Bronchial epithelial cell (primary cell): ENCODE measurements at regions not wholly inside any gene's neighbourhood (a gene's known extent, or its start where the extent isn't known, plus 50 kb on each side); places are given as distances from the start of the nearest gene placed in this dataset.

Source experiments
- DNase-seq: peaks from one replicate; pipeline ENCODE4 v3.0.0-alpha.2; 2010; ENCODE audit warnings: low read depth
- FAIRE-seq: peaks from 2 replicates; lab custom pipeline; 2011; peaks lifted over from hg19 to GRCh38; lab: Jason Lieb, UNC
- H3K27me3 ChIP-seq: 2 replicates; pipeline ENCODE4 v1.5.1; 2011; ENCODE audit warnings: low read length; ENCODE audit not compliant: control insufficient read depth, insufficient read depth
- H3K36me3 ChIP-seq: 2 replicates; pipeline ENCODE4 v1.5.1; 2011; ENCODE audit warnings: low read length; ENCODE audit not compliant: control insufficient read depth, insufficient read depth
- H3K4me3 ChIP-seq: 2 replicates; pipeline ENCODE4 v1.5.1; 2011; ENCODE audit warnings: mild to moderate bottlenecking, low read depth, low read length, control low read depth
- TF ChIP-seq, protein P1 (sequence below): IDR thresholded peaks from 2 replicates; pipeline ENCODE4 v1.5.1; 2011; ENCODE audit warnings: mild to moderate bottlenecking, moderate library complexity, low read length, control low read depth, inconsistent platforms; ENCODE audit not compliant: insufficient read depth, severe bottlenecking

DNA sequence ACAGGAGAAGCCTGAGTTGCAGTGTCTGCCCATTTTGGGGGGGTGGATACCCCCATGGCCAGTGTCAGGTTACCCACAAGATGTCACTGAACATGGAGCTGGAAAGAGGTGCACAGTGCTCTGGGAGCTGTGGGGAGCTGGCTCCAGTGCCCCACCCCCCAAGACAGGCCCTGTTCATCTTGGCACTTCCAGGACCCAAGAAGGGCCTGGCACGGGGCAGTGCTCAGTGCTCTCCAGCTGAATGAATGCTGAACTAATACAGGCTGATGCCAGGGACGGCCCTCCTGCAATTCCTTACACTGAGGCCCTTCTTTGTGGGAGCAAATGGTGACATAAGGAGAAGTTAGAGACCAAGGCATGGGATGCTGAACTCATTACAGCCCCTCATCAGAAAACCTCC is 163.4 kb upstream of the GLI2 start:
- Histone ChIP-seq H3K4me3 (no peak overlapping the region), H3K27me3 (no peaks in the 10 kb centered on the region), H3K36me3 (no peaks in the 10 kb centered on the region)
- TF ChIP-seq, protein P1, sequence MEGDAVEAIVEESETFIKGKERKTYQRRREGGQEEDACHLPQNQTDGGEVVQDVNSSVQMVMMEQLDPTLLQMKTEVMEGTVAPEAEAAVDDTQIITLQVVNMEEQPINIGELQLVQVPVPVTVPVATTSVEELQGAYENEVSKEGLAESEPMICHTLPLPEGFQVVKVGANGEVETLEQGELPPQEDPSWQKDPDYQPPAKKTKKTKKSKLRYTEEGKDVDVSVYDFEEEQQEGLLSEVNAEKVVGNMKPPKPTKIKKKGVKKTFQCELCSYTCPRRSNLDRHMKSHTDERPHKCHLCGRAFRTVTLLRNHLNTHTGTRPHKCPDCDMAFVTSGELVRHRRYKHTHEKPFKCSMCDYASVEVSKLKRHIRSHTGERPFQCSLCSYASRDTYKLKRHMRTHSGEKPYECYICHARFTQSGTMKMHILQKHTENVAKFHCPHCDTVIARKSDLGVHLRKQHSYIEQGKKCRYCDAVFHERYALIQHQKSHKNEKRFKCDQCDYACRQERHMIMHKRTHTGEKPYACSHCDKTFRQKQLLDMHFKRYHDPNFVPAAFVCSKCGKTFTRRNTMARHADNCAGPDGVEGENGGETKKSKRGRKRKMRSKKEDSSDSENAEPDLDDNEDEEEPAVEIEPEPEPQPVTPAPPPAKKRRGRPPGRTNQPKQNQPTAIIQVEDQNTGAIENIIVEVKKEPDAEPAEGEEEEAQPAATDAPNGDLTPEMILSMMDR, result no peak
- no peak for FAIRE-seq
- no peak for DNase-seq

GRCh38 chr2:120574620-120575019 is 161.0 kb upstream of the GLI2 start:
- no peaks in the 10 kb centered on the region for H3K36me3 ChIP-seq
- FAIRE-seq, result no peak
- DNase-seq, result no peak
- H3K4me3 ChIP-seq, result no peak overlapping the region
- TF ChIP-seq, protein P1, result no peak
- no peaks in the 10 kb centered on the region for H3K27me3 ChIP-seq

DNA sequence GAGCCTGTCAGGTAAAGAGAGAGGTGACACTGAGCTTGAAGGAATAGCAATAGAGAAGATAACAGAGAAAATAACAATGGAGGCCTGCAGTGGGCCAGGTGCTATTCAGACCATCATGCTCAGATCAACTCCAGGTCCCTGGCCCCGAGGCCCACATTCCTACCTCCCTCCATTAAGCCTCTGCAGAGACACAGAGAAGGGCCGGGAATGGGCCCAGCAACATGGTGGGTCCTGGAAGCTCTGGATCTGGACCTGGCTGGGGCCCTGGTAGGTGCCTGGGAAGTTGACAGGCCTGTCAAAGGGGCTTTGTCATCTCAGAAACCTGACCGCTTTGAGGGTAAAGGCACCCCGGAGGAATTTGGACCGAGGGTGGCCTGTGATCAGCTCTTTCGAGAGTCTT is 159.7 kb upstream of the GLI2 start:
- no peak for DNase-seq
- TF ChIP-seq, protein P1, result no peak
- no peak overlapping the region for H3K4me3 ChIP-seq
- no peaks in the 10 kb centered on the region for H3K27me3 ChIP-seq
- no peak for FAIRE-seq
- no peaks in the 10 kb centered on the region for H3K36me3 ChIP-seq

DNA sequence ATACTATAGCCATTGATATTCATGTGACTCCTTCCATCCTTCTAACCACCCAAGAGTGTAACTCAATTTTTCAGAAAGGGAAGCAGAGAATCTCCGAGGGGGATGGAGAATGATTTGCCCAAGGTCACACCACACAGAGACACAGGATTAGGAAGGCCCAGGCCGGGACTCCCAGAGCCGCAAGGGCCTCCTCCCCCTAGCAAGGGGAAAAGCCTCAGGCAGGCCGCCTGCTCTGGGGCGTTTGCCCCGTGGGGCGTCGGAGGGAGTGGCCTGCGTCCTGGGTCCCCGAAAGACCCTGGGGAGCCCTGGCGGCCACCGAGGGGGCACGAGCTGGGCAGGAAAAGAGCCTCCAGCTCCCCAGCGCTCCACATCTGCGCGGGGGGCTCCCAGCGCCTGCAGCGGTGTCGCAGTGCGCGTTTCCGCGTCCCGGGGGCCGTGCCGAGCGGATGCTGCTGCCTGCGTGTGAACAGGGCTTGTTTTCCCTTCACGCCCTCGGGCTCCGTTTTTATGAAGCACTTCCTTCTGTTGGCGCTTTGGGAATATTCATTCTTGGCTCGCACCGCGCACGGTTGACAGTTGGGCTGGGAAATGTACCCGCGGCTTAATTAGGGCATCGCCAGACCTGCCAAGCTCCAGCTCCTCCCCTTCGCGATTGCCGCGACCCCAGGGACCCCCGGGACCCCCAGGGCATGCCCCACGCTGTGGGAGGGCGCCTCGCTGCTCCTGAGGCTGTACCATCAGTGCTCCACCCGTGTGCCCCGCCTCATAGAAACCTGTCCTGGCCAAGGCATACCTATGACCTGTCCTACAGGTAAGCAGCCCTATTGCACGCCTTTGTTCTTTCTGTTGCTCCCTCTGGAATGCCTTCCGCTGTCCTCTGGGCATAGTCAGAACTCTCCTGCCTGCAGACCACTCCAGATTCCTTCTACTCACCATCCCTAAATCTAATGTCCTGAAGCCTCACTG is 158.9 kb upstream of the GLI2 start:
- TF ChIP-seq, protein P1, result no peak
- FAIRE-seq (no peak), DNase-seq (peak; percentile 20)
- H3K36me3 ChIP-seq, result no peaks in the 10 kb centered on the region
- H3K27me3 ChIP-seq, result no peaks in the 10 kb centered on the region
- peak overlapping the region; percentile 6 for H3K4me3 ChIP-seq

GRCh38 chr2:120577721-120578295 is 157.9 kb upstream of the GLI2 start:
- TF ChIP-seq, protein P1, result no peak
- H3K27me3 ChIP-seq, result no peaks in the 10 kb centered on the region
- DNase-seq (no peak), FAIRE-seq (no peak)
- no peaks in the 10 kb centered on the region for H3K36me3 ChIP-seq
- H3K4me3 ChIP-seq, result no peak overlapping the region
